Spleen (tissue), 11 donors: ENCODE measurements at regions not wholly inside any gene's neighbourhood (a gene's known extent, or its start where the extent isn't known, plus 50 kb on each side); places are given as distances from the start of the nearest gene placed in this dataset.

ENCODE experiments used
- DNase-seq: peaks from one replicate; pipeline ENCODE4 v3.0.0-alpha.2; 2020
- H3K27ac ChIP-seq, 8 donors: fragments of 200-600 bp; sonication (generic) in 7 of 8; 1 replicate in 4 of 8; 2 replicates in 4 of 8; pipeline versions ENCODE4 v1.5.0 to v1.8.0; 2016 to 2021; ENCODE audit warnings: inconsistent platforms in 4 of 8, mild to moderate bottlenecking in 4 of 8, moderate library complexity in 1 of 8
- H3K27me3 ChIP-seq, 7 donors: fragments of 200-600 bp; sonication (generic) in 6 of 7; replicated peaks in 1 of 7; 1 replicate in 4 of 7; 2 replicates in 3 of 7; pipeline versions ENCODE4 v1.5.0 to v1.8.0; 2016 to 2021; ENCODE audit warnings: inconsistent platforms in 3 of 7, mild to moderate bottlenecking in 1 of 7
- H3K36me3 ChIP-seq, 6 donors: fragments of 200-600 bp; sonication (generic) in 5 of 6; 1 replicate in 4 of 6; 2 replicates in 2 of 6; pipeline versions ENCODE4 v1.5.0 to v1.8.0; 2016 to 2021; ENCODE audit warnings: inconsistent platforms in 2 of 6
- H3K4me1 ChIP-seq, 6 donors: fragments of 200-600 bp; sonication (generic) in 5 of 6; 1 replicate in 3 of 6; 2 replicates in 3 of 6; pipeline versions ENCODE4 v1.5.0 to v1.8.0; 2016 to 2021; ENCODE audit warnings: inconsistent platforms in 3 of 6
- H3K4me3 ChIP-seq, 8 donors: fragments of 200-600 bp; sonication (generic) in 7 of 8; 1 replicate in 4 of 8; 2 replicates in 4 of 8; pipeline versions ENCODE4 v1.5.0 to v1.8.0; 2016 to 2021; ENCODE audit warnings: inconsistent platforms in 4 of 8, mild to moderate bottlenecking in 4 of 8, moderate library complexity in 2 of 8
- H3K9me3 ChIP-seq, 8 donors: fragments of 200-600 bp; sonication (generic) in 7 of 8; 1 replicate in 4 of 8; 2 replicates in 4 of 8; pipeline versions ENCODE4 v1.5.0 to v1.8.0; 2016 to 2021; ENCODE audit warnings: inconsistent platforms in 4 of 8
- POLR2A ChIP-seq, 3 donors: fragments of 450-650 bp; IDR thresholded peaks; one replicate each; pipeline ENCODE4 v1.5.1; 2017; ENCODE audit warnings: antibody characterized with exemption in 3 of 3, mild to moderate bottlenecking in 1 of 3
- POLR2AphosphoS5 ChIP-seq, 3 donors: sonication (generic); formaldehyde crosslinking; IDR thresholded peaks; one replicate each; pipeline ENCODE4 v1.5.1; 2017; ENCODE audit warnings: antibody characterized with exemption in 3 of 3
- WGBS, 5 donors: extraction: QIAGEN DNeasy Blood & Tissue Kit in 3 of 5; methylation state at CpG; one replicate each; pipeline versions ENCODE4 v1.1.5 to v1.1.7; 2013 to 2018; 5-methylcytosine and 5-hydroxymethylcytosine counted together
- intact Hi-C: fragments of 100-400 bp; cut with DNase I; formaldehyde crosslinking; loops from one replicate; pipeline ENCODE4 v1.15.0; 2023; ENCODE audit warnings: low total_unique reads
- TF ChIP-seq, protein P1 (sequence below), 11 experiments: fragments of 200-600 bp in 7 of 11; fragments of 450-650 bp in 4 of 11; sonication (generic) in 4 of 11; IDR thresholded peaks in 8 of 11; conservative IDR thresholded peaks in 3 of 11; 1 replicate in 7 of 11; 2 replicates in 4 of 11; pipeline versions ENCODE4 v1.4.0 to v1.8.0; 2016 to 2021; ENCODE audit warnings: antibody characterized with exemption in 11 of 11, inconsistent platforms in 4 of 11, mild to moderate bottlenecking in 1 of 11
- donor health status: healthy with polysubstance abuse.
- donor health status: DM: no; HTN: no; CAD: no; lungs with moderate emphysema.
- donor health status: DM: no; HTN: no; CAD: no.
- donor health status: Bipolar disorder and iron deficiency.
- donor health status: healthy.
- donor health status: DM: no; HTN: no; CAD: no.
- donor health status: DM: yes; HTN: yes; CAD: no.

- H3K4me3 ChIP-seq, result no peak overlapping the region
- no peaks in the 10 kb centered on the region for H3K4me1 ChIP-seq
- H3K27me3 ChIP-seq, result no peaks in the 10 kb centered on the region
- TF ChIP-seq POLR2AphosphoS5 (IDR thresholded peaks at IDR 0.05) (no peak), POLR2A (IDR thresholded peaks at IDR 0.05) (no peak)
- TF ChIP-seq, protein P1, sequence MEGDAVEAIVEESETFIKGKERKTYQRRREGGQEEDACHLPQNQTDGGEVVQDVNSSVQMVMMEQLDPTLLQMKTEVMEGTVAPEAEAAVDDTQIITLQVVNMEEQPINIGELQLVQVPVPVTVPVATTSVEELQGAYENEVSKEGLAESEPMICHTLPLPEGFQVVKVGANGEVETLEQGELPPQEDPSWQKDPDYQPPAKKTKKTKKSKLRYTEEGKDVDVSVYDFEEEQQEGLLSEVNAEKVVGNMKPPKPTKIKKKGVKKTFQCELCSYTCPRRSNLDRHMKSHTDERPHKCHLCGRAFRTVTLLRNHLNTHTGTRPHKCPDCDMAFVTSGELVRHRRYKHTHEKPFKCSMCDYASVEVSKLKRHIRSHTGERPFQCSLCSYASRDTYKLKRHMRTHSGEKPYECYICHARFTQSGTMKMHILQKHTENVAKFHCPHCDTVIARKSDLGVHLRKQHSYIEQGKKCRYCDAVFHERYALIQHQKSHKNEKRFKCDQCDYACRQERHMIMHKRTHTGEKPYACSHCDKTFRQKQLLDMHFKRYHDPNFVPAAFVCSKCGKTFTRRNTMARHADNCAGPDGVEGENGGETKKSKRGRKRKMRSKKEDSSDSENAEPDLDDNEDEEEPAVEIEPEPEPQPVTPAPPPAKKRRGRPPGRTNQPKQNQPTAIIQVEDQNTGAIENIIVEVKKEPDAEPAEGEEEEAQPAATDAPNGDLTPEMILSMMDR (IDR thresholded peaks at IDR 0.05 in 8 of 11, conservative IDR thresholded peaks at IDR 0.05 in 3 of 11), result no peak
- H3K27ac ChIP-seq, result no peak overlapping the region
- 90 to 96% (median 96%) methylated on average over 3 of the region's 3 CpGs for WGBS, 5 donors
- H3K9me3 ChIP-seq, result no peaks in the 10 kb centered on the region
- intact Hi-C loops, result no loop called here
- no peak for DNase-seq
- no peaks in the 10 kb centered on the region for H3K36me3 ChIP-seq
These were observed 1326.0 kb upstream of the ZEB2 start for GRCh38 chr2:145845923-145846322.

DNA sequence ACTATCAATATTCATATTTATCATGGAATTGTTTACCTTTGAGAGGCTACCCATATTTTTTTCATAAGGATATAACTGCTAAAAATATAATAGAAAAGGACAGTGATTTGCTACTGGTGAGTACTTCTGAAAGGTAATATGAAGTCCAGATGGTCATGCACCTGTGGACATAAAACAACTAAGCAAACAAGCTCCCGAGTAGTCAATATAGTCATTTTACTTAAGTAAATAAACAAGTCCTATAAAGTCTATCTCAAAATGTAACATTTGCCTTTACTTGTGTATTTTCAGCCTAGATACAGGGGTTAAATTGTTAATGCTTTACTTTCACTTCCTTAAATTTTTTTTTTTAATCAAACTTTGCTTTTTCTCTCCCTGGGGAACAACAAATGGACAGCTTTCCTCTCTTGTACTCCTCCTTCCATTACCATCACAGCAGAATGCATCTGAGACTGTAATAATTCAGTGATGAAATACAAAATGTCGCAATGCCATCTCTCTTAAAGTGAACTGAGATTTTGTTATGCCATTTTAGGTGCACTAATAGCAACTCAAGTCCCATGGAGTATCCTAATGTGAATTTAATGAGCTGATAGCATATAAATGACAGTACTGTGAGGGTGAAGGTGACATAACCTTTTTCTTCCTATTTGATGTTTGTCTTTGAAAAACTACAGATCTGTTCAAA is 1325.4 kb upstream of the ZEB2 start:
- no peaks in the 10 kb centered on the region for H3K4me1 ChIP-seq
- no peaks in the 10 kb centered on the region for H3K36me3 ChIP-seq
- 68 to 83% (median 80%) methylated on average over 2 of the region's 2 CpGs for WGBS, 5 donors
- H3K9me3 ChIP-seq, result no peaks in the 10 kb centered on the region
- no peak overlapping the region for H3K27ac ChIP-seq
- no peak overlapping the region for H3K4me3 ChIP-seq
- TF ChIP-seq, protein P1 (IDR thresholded peaks at IDR 0.05 in 8 of 11, conservative IDR thresholded peaks at IDR 0.05 in 3 of 11), result no peak
- TF ChIP-seq POLR2AphosphoS5 (IDR thresholded peaks at IDR 0.05) (no peak), POLR2A (IDR thresholded peaks at IDR 0.05) (no peak)
- intact Hi-C loops, result no loop called here
- DNase-seq, result no peak
- no peaks in the 10 kb centered on the region for H3K27me3 ChIP-seq

DNA sequence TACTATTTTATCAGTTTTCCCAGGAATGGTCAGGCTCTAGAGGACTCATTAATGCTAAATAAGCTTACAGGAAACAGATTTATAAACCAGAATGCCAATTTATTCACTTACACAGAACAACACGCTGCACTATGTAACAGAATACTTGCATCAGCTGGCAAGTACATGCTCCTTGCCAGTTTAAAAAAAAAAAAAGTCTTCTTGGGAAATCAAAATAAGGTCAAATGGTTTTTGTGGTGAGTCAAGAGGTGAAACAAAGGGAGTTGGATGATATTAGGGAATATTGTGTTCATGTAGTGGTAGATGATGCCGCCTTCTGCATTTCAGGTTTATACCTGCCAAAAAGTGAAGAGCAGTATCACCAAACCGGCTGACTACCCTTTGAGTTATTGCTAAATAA is 1322.1 kb upstream of the ZEB2 start:
- Histone ChIP-seq H3K27ac (no peak overlapping the region), H3K9me3 (no peaks in the 10 kb centered on the region), H3K4me1 (no peaks in the 10 kb centered on the region), H3K4me3 (no peak overlapping the region), H3K36me3 (no peaks in the 10 kb centered on the region), H3K27me3 (no peaks in the 10 kb centered on the region)
- 81 to 92% (median 89%) methylated on average over 3 of the region's 3 CpGs for WGBS, 5 donors
- DNase-seq, result no peak
- intact Hi-C loops, result no loop called here
- TF ChIP-seq, protein P1 (IDR thresholded peaks at IDR 0.05 in 8 of 11, conservative IDR thresholded peaks at IDR 0.05 in 3 of 11), result no peak
- TF ChIP-seq POLR2AphosphoS5 (IDR thresholded peaks at IDR 0.05), result no peak
- TF ChIP-seq POLR2A (IDR thresholded peaks at IDR 0.05), result no peak

DNA sequence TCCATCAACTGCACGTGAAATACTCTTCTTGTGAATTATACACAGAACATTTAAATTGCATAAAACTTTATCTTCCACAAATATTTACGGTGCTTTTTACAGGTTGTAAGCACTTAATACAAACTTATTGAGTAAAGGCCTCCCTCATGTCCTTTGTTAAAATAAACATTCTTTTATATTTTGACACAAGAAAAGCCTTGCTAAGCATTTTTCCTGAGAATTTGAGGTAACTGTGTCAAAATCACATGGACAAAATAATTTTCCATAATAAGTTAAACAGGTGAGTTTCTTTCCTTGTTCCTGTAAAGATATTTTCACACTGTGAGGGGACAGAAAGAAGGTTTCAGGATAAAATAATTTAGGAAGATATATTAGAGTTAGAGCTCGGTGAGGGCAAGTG is 1317.1 kb upstream of the ZEB2 start:
- TF ChIP-seq POLR2AphosphoS5 (IDR thresholded peaks at IDR 0.05) (no peak), POLR2A (IDR thresholded peaks at IDR 0.05) (no peak)
- TF ChIP-seq, protein P1 (IDR thresholded peaks at IDR 0.05 in 8 of 11, conservative IDR thresholded peaks at IDR 0.05 in 3 of 11), result no peak
- no peaks in the 10 kb centered on the region for H3K9me3 ChIP-seq
- DNase-seq, result no peak
- intact Hi-C loops, result no loop called here
- H3K36me3 ChIP-seq, result no peaks in the 10 kb centered on the region
- H3K27ac ChIP-seq, result no peak overlapping the region
- no peak overlapping the region for H3K4me3 ChIP-seq
- H3K4me1 ChIP-seq, result no peaks in the 10 kb centered on the region
- H3K27me3 ChIP-seq, result no peaks in the 10 kb centered on the region
- 86 to 94% (median 92%) methylated on average over 3 of the region's 3 CpGs for WGBS, 5 donors
